ENCODE measurements at regions not wholly inside any gene's neighbourhood (a gene's known extent, or its start where the extent isn't known, plus 50 kb on each side); places are given as distances from the start of the nearest gene placed in this dataset.

- TF ChIP-seq EZH2phosphoT487 (IDR thresholded peaks at IDR 0.05; ENCODE audit: borderline replicate concordance, low read length) (no peak), CTCF (conservative IDR thresholded peaks at IDR 0.05; ENCODE audit: low read depth, low read length) (no peak), EZH2 (IDR thresholded peaks at IDR 0.05; ENCODE audit: low read length, unreplicated experiment) (no peak)
Measured at GRCh38 chr16:73378471-73378870, 330.5 kb upstream of the ZFHX3 start.

All from PC-3 (cell line).